ENCODE measurements at regions not wholly inside any gene's neighbourhood (a gene's known extent, or its start where the extent isn't known, plus 50 kb on each side); places are given as distances from the start of the nearest gene placed in this dataset.

- no peak for ATAC-seq (ENCODE audit: insufficient read depth, low FRiP score)
- 28 to 52% methylated on average over 1 of the region's 1 CpG for WGBS, 2 donors
- no peak overlapping the region for H3K4me3 ChIP-seq
- peaks cover 0 to 2% (median 0%) of the 10 kb centered on the region in 4 donors for H3K9me3 ChIP-seq (ENCODE audit: control insufficient read depth in 4 of 4, insufficient read depth in 3 of 4, low read length in 3 of 4)
- H3K27me3 ChIP-seq (ENCODE audit: control insufficient read depth in 3 of 3, insufficient read depth in 3 of 3, low read length in 2 of 3), result no peaks in the 10 kb centered on the region
- H3K27ac ChIP-seq (ENCODE audit: low read depth in 1 of 2, low read length in 1 of 2), result no peak overlapping the region
- H3K9ac ChIP-seq (ENCODE audit: insufficient read depth in 1 of 2, low read length in 2 of 2), result no peak overlapping the region
- DNase-seq, result no peak
- no peak for TF ChIP-seq CTCF (IDR thresholded peaks at IDR 0.05; ENCODE audit: control extremely low read depth, extremely low read depth)
- peaks cover 0 to 4% (median 0%) of the 10 kb centered on the region in 5 donors for H3K4me1 ChIP-seq (ENCODE audit: control insufficient read depth in 5 of 5, insufficient read depth in 5 of 5, low read length in 5 of 5)
- H3K36me3 ChIP-seq (ENCODE audit: control insufficient read depth in 4 of 4, insufficient read depth in 4 of 4, low read length in 4 of 4), result no peaks in the 10 kb centered on the region
Measured at GRCh38 chr4:180217070-180217469, 2026.1 kb upstream of the TENM3 start.

- no peak for ATAC-seq (ENCODE audit: insufficient read depth, low FRiP score)
- Histone ChIP-seq H3K9ac (ENCODE audit: insufficient read depth in 1 of 2, low read length in 2 of 2) (no peak overlapping the region), H3K27me3 (ENCODE audit: control insufficient read depth in 3 of 3, insufficient read depth in 3 of 3, low read length in 2 of 3) (no peaks in the 10 kb centered on the region), H3K36me3 (ENCODE audit: control insufficient read depth in 4 of 4, insufficient read depth in 4 of 4, low read length in 4 of 4) (no peaks in the 10 kb centered on the region), H3K4me3 (no peak overlapping the region), H3K4me1 (ENCODE audit: control insufficient read depth in 5 of 5, insufficient read depth in 5 of 5, low read length in 5 of 5) (peaks cover 0 to 2% (median 0%) of the 10 kb centered on the region in 5 donors), H3K9me3 (ENCODE audit: control insufficient read depth in 4 of 4, insufficient read depth in 3 of 4, low read length in 3 of 4) (peaks cover 0 to 2% (median 0%) of the 10 kb centered on the region in 4 donors), H3K27ac (ENCODE audit: low read depth in 1 of 2, low read length in 1 of 2) (no peak overlapping the region)
- 95 to 98% methylated on average over 3 of the region's 3 CpGs for WGBS, 2 donors
- no peak for TF ChIP-seq CTCF (IDR thresholded peaks at IDR 0.05; ENCODE audit: control extremely low read depth, extremely low read depth)
- DNase-seq, result no peak
Measured at GRCh38 chr4:180219080-180219479, 2024.1 kb upstream of the TENM3 start.

GRCh38 chr4:180225977-180226376 is 2017.2 kb upstream of the TENM3 start:
- ATAC-seq (ENCODE audit: insufficient read depth, low FRiP score), result no peak
- WGBS, 2 donors, result 74 to 75% methylated on average over 1 of the region's 1 CpG
- Histone ChIP-seq H3K4me1 (ENCODE audit: control insufficient read depth in 5 of 5, insufficient read depth in 5 of 5, low read length in 5 of 5) (no peaks in the 10 kb centered on the region), H3K9ac (ENCODE audit: insufficient read depth in 1 of 2, low read length in 2 of 2) (no peak overlapping the region), H3K27me3 (ENCODE audit: control insufficient read depth in 3 of 3, insufficient read depth in 3 of 3, low read length in 2 of 3) (no peaks in the 10 kb centered on the region), H3K9me3 (ENCODE audit: control insufficient read depth in 4 of 4, insufficient read depth in 3 of 4, low read length in 3 of 4) (no peaks in the 10 kb centered on the region), H3K36me3 (ENCODE audit: control insufficient read depth in 4 of 4, insufficient read depth in 4 of 4, low read length in 4 of 4) (no peaks in the 10 kb centered on the region), H3K27ac (ENCODE audit: low read depth in 1 of 2, low read length in 1 of 2) (no peak overlapping the region), H3K4me3 (no peak overlapping the region)
- DNase-seq, result no peak
- TF ChIP-seq CTCF (IDR thresholded peaks at IDR 0.05; ENCODE audit: control extremely low read depth, extremely low read depth), result no peak

- Histone ChIP-seq H3K4me1 (ENCODE audit: control insufficient read depth in 5 of 5, insufficient read depth in 5 of 5, low read length in 5 of 5) (no peaks in the 10 kb centered on the region), H3K36me3 (ENCODE audit: control insufficient read depth in 4 of 4, insufficient read depth in 4 of 4, low read length in 4 of 4) (no peaks in the 10 kb centered on the region), H3K4me3 (no peak overlapping the region), H3K9me3 (ENCODE audit: control insufficient read depth in 4 of 4, insufficient read depth in 3 of 4, low read length in 3 of 4) (no peaks in the 10 kb centered on the region), H3K27ac (ENCODE audit: low read depth in 1 of 2, low read length in 1 of 2) (no peak overlapping the region), H3K9ac (ENCODE audit: insufficient read depth in 1 of 2, low read length in 2 of 2) (no peak overlapping the region), H3K27me3 (ENCODE audit: control insufficient read depth in 3 of 3, insufficient read depth in 3 of 3, low read length in 2 of 3) (no peaks in the 10 kb centered on the region)
- no peak for ATAC-seq (ENCODE audit: insufficient read depth, low FRiP score)
- peak in 2 of 3 donors; percentile 15 to 39 for DNase-seq
- TF ChIP-seq CTCF (IDR thresholded peaks at IDR 0.05; ENCODE audit: control extremely low read depth, extremely low read depth), result no peak
- 57 to 78% methylated on average over 3 of the region's 3 CpGs for WGBS, 2 donors
Measured at GRCh38 chr4:180234730-180235129, 2008.5 kb upstream of the TENM3 start.
